GM19467 (cell line): ENCODE measurements at regions not wholly inside any gene's neighbourhood (a gene's known extent, or its start where the extent isn't known, plus 50 kb on each side); places are given as distances from the start of the nearest gene placed in this dataset.

Experiments
- ATAC-seq: cut with Tn5 transposase; IDR thresholded peaks from one replicate; pipeline ENCODE4 v1.9.1; 2021; ENCODE audit warnings: mild to moderate bottlenecking, moderate library complexity; ENCODE audit not compliant: unreplicated experiment

DNA sequence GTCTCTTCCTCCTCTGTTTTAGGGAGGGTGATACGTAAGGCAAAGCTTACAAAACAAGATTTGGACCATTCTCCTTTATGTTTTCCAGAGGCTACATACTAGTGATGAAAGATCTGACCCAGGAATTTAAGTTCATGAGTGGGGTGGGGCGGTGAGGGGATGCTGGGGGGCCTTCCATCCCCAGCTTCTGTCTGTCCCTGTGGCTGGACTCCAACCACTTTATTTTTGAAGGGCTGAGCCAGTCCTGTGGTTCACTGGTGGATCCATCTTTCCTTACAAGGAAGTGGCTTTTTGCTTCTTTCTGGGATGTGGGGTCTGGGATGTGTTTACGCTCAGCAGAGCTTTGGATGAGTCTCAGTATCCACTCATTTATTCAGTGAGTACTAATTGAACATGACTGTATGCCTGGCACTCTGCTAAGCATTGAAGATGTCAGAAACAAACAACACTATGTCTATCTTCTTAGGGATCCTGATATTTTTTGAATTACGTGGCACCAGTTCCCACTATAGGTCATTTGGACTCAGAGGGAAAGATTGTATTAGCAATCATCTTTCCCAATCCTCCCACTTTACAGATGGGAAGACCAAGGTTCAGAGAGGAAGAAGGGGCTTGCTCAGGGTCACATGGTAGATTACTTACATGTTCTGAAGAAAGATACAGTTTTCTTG, 291.8 kb upstream of the TBX3 start:
- ATAC-seq: no peak

DNA sequence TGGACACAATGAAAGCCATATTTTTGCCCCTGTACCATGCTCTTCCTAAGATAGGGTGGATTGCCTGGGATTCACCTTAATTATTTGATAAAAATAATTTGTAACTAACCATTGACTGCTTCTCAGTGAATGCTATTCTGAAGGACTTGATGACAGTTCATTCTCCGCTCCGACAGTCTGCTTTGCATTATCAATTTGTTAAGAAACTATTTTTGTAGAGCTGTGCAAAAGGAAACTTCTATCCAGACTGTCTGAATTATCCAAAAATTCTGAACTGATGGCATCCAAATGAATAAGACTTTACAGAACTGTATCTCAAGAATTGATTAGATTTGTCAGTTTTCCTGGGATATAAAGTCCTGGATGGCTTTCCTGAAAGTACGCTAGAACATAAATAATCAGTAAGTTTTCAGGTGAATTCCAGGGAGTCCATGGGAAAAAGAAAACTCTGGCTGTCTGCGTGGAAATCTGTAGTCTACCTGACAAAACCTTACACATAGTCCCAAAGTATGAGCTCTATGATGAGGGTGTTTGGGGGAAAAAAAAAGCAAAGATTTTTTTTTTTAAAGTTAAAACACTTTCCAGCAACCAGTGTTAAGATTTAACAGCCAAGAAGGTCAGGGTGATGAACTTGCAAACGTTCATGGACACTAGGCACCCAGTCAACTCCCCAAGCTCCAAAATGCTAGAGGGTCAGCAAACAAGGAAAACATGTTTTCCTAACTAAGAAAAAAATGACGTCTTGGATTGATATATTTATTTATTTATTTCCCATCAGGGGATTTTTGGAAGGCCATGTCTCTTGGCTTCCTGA, 291.1 kb upstream of the TBX3 start:
- no peak for ATAC-seq

DNA sequence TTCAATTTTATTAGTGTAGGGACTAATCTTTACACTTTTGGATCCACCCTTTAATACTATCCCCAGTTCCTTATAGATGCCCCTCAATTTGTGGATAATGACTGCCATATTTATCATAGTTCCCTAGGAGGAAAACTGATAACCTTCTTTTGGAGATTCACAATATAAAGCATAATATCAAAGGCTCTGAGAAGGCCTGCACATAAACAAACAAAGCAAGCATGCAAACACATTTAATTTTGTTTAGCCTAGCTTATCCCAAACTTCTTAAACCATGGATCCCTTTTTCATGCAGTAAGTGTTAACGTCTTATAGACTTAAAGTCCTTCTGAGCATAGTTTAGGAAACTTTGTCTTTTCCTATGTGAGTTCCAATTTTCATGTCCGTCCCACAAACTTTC, 290.4 kb upstream of the TBX3 start:
- no peak for ATAC-seq

DNA sequence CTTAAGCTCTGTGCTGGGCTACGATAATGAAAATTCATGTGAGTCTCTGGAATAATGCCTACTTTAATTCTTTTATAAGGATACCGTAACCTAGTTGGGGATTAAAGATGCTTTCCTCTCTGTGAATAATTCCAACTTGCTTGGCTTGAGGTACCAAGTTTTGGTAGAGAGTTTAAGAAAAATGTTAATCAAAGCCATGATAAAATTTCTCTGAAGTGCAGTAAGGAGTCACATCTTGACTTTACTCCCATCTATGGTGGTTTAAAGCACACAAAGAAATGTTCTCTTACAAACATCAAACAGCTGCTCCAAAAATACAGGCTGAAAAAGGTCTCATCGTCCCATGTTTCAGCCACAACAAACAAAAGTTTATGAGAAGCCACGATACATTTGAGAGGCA, 284.8 kb upstream of the TBX3 start:
- no peak for ATAC-seq

DNA sequence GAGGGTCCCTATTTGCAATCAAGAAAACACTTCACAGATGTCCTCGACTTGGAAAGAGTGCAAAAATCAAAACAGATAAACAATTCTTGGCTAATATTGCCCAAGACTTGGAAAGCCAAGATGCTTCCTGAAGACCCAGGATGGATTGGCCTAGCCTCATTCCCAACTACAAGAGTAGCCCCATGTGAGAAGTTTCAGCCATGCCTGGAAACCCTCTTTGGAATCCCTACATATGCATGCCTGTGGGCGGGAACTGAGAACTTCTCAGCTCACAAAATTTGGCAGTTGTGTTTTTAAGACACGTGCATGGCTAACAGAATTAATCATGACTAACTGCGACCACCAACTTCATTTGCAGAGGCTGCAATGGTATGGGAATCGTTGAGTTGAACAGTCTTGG, 283.2 kb upstream of the TBX3 start:
- ATAC-seq: no peak

DNA sequence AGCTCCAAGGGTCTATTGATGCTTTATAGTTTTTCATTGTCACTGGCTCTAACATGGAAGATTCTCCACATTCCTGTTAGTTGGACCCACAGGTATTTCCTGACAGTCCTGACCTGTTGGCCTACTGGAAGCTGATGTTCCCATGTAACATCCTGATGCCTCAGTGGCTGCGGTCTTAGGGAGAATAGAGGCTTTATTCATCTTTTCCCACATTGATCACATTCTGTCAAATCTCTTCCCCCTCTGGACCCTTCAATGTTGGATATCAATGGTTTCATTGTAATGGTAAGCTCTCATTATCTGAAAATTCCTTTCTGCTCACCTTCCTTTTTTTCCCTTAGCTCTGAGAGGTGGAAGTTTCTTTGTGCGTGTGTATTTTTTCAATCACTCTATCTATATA, 280.9 kb upstream of the TBX3 start:
- ATAC-seq: no peak

DNA sequence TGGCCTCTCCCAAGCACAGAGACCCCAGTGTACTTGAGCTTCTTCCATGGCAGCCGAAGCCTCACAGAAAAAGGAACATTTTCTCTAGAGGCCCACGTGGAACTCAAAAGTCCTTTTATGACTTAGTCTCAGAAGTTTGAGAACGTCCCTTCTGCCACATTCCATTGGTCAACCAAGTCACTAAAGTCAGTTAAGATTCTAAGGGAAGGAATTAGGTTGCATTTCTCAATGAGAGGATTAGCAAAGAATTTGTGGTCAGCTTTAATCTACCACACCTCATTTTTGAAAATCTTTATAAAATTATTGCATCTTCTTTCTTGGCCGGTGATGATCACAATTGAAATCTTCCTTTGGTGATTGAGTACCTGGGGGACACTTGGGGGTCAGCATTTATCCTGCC, 279.9 kb upstream of the TBX3 start:
- no peak for ATAC-seq

DNA sequence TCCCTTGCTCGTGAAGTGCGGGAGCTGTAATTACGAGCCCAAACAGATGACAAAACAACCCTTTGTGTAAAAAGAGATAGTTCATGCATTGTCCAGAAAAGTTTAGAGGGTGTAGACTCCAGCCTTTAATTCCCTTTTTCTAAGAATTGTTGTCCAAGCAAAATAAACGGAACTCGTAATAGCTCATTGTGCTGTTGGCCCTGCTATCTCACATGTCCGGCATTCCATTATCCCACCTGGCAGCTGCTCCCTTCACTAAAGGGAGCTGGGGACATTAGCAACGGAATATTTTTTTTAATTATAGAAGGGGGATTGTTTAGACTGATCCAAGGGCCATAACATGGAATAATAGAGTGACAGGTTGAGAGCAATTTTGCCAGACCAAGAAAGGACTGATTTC, 277.5 kb upstream of the TBX3 start:
- ATAC-seq: no peak

DNA sequence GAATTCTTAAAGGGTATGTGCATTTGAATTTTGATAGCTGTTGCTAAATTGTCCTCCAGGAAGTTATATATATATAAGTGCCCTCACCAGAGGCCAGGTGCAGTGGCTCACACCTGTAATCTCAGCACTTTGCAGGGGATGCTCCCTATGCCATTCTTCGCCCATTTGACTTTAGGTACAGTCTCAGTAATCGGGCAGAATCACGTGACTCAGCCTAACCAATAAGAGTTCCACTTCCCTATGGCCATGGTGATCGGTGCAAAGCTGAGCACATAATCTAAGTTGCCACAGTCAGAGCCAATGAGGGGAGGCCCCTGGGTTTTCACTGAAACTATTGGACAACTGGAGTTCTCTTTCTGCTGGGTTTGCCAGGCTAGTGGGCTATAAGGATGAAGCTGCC, 274.6 kb upstream of the TBX3 start:
- ATAC-seq: no peak

DNA sequence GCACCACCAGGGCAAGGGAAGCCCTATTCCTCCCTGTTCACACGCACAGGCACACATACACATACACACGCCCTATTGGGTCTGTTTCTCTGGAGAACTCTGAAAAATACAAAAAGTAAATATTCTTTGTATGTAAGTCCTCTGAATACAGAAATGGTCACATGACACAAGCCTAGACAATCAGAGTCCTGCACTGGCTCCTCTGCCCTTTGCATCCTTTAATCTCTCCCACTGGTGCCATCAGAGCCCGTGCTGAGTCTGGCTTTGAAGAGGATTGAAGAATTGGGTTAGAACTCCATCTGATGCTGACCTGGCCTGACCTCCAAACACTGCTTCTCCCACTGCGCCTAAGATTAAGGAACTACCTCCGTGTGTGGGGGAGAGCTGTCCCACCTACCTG, 273.2 kb upstream of the TBX3 start:
- no peak for ATAC-seq

DNA sequence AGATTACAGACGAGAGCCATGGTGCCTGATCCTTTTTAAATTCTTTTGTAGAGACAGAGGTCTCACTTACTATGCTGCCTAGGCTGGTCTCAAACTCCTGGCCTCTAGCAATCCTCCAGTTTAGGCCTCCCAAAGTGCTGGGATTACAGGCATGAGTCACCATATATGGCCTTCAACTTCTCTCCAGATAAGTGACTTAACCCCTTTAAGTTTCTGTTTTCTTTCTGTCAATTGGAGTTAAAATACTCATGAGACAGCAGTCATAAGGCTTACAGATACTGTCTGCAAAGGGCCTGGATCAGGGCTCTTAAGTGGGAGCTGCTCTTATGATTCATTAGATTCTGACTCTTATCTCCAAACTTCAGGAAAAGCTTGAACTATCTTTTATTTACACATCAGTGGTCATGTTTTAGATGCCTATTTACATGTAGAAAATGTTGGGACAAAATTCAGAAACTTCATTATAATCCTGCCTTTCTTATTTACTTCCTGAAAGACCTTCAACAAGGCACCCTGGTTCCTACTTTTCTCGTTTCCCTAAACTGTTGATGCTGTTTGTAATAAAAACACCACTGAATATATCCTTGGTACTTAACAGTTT, 271.5 kb upstream of the TBX3 start:
- no peak for ATAC-seq

DNA sequence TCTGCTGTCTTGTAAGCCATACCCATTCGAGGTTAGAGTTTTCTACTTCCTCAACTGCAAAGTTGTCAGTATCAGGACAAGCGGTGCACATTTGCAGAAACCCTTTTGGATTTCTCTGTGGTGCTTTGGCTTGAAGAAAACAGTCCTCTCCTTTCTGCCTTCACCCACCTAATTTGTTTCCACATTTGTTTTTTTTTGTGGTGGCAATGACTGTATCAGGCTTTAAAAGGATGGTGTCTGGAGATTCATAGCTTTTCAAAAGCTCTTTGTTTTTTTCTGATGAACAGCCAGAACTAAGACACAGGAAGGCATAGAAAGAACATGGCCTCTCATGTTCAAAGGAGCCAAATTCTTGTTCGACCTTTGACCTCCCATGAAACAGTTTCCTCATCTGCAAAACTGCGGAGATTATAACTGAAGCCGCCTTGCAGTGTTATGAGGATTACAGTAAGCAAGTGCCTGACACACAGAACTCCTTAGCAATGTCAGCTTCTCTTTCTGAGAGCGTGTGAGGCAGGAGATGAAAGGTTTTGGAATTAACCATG, 270.6 kb upstream of the TBX3 start:
- no peak for ATAC-seq

DNA sequence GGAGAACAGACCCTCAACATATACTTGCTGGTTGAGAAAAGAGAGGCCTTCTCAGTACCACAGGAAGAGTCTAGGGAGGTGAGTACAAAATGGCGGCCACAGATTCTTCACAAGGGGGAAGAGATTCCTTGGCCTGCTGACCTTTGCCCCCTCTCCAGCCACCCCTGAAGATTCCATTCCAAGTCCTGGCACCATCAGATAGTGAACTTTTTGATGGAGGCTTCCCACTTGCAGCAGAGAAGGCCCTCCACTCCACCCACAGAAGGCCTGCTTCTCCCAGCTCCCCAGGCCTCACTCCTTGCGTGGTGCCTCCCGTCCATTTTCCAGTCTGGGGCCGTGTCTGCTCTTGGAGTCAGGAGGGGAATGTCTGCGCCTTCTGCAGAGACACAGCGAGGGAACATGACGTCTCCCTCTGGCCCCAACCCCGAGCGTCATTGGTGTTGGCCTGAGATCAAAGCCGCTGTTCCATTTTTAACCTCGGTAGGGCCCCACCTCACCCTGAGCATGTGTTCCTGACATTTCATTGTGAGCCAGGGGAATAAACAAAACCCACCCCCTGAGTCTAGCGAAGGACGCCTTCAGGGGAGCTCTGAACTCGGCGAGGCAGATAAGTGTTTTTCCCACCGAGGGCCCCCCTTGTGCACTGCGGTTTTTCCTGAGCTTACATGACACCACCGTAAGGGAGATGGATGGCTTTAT, 268.7 kb upstream of the TBX3 start:
- no peak for ATAC-seq

DNA sequence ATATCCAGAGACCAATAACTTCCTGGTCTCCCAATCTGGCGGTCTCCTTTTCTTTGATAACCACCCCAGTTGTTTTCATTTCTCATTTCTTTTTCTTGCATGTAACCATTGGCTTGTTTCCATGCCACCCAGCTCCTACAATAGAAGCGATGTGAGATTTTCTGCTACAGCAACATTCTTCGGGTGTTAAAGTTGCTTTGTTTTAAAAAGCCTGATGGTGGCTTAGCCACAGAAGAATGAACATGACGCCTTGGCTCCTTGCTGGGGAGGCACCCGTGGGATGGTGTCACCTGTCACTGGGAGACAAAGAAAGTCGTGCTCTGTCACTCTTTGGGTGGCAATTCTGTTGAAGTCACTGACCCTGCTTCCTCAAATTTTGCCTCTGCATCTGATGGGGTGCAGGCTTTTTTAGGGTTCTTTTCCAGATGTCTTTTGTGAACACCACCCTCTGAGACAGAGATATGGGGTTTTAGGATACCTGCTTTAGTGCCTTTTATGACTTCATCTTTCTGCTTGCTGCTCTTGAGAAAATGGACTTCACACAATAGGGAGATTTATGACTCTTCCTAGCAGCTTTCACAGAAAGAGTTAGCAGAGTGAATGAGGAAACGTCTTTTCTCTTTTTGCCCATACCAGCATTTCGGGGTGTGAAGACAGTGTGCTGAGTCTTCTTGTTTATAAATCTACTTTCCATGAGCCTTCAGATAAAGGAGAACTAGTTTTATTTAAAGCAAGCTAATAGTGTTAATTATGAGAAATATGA, 265.3 kb upstream of the TBX3 start:
- no peak for ATAC-seq

DNA sequence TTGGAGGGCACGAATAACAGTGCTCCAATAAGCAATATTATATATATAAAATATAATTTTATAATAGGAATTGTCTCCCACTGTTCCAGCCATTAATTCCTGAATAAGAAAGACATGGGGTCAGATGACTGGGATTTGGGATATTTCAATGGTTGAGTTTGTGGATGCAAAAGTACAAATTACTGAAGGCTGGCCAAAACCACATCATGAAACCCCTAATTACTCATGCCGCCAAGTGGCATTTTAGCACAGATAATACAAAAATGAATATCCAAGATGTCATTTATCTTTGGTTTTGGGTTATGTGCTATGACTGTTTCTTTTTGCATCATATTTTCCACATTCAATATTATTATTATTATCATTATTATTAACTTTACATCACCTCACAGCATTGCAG, 261.4 kb upstream of the TBX3 start:
- ATAC-seq: no peak

DNA sequence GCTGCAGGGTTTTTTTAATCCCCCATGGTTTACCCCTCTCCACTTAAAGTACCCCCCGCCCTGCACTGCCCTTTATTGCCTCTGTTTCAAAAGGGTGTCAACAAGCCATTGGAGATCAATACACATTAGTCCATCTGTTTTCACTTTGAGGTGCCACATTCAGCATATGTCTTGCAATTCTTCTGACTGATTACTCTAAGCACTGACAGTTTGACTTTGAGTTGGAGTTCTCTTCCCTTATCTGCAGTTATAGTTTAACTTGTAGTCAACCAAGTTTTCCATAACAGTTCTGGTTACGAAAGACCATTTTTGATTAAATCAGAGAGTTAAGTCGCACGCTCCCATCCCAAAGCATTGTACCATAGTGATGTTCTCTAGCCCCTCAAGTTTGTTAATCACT, 260.8 kb upstream of the TBX3 start:
- ATAC-seq: no peak

DNA sequence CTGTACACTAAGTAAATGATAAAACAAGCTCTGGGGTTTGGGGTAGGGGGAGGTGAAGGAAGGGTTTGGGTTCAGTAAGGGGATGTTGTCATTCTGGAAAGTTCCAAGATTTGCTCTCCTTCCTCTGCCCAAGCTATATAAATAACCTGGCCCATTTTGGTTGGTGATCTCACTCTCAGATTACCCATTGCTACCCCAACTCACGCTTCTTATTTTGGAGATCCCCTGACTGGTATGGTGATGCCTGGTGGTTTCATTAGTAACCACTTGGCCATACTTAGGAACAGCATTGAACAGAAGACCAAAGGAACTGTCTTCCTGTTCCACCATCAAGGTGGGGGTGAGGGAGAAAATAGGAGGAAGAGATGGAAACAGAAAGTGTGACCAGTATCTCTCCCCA, 259.6 kb upstream of the TBX3 start:
- no peak for ATAC-seq

DNA sequence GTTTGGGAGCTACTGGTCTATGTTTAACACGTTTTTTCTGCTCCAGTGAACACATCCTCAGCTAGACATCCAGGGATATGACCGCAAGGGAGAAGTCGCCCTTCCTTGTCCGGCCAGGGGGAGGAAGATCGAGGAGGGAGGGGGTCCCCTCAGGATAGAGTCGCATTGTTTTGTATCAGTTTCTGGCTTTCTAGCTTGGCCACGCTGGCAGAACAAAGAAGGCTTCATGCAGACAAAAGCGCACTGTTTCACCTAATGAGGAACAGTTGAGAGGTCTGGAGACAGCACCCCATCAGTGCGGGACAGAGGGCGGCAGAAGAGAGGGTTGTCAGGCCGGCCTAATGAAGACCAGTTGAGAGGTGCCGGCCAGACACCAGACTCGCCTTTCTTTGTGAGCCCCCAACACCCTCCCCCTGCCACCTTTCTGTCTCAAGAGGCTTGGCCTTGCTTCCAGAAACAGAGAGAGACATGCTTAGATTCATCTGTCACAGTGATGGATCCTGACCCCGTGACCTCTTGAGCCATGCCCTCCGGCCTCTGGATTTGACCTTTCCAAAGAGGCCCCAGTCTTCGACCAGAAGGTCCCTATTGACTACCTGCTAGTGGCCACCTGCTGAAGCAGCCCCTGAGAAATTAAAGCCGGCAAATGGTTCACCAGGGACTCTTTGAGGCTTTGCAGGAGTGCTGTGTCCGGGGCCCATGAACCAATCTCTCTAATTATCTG, 254.7 kb upstream of the TBX3 start:
- ATAC-seq: no peak

DNA sequence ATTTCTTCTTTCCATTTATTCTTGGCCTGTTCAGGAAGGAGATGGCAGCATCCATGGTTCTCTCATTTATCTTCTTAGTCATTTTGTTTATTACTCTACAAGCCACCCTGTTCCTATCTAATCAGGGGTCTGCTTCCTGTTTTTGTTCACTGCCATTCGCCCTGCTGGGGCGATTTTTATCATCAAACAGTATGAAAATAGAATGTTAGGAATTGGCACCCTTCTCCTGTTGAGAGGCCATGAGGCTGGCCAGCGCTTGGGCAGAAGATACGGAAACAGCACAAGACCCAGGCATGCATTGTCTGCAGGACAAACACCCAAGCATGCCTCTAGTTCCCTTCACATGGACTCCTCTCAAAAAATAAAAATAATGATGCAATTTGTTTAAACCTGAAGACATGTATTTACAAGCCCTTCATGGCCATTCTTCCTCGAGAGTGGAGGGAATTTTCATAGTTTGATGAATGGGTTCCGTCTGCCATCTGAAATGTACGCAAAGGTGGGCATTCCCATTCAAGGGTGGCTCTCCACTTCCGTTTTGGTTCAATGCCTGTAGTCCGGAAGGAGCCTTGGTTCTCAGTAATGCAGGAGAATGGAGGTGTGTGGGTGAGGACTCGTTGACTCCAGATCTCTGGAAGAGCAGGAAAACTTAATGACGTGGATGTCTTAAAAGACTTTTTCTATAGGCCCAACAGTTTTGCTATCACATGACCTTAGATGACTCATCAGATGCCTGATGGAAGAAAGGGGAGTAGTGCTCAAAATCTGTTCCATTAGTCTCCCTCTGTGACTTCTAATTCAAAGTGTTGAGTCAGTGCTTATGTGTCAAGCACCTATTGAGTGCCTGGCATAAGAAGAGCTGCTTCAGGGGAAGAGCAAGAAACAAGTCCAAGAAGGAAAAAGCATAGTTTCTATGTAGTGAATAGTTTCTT, 252.4 kb upstream of the TBX3 start:
- no peak for ATAC-seq
